ENCODE measurements at regions not wholly inside any gene's neighbourhood (a gene's known extent, or its start where the extent isn't known, plus 50 kb on each side); places are given as distances from the start of the nearest gene placed in this dataset.

- Histone ChIP-seq H3K4me3 (ENCODE audit: low read depth, low read length) (no peak overlapping the region), H3K36me3 (ENCODE audit: control insufficient read depth, insufficient read depth, low read length) (no peaks in the 10 kb centered on the region), H3K27ac (ENCODE audit: insufficient read depth, low read length, poor library complexity, severe bottlenecking) (no peak overlapping the region), H3K9me3 (ENCODE audit: control insufficient read depth in 2 of 2, low read length in 2 of 2) (no peaks in the 10 kb centered on the region), H3K4me1 (ENCODE audit: control insufficient read depth, insufficient read depth, low read length, poor library complexity, severe bottlenecking) (no peaks in the 10 kb centered on the region), H3K27me3 (ENCODE audit: control insufficient read depth, insufficient read depth, low read length) (no peaks in the 10 kb centered on the region)
- Mint-ChIP-seq H3K9me3 (peaks cover 0 to 13% (median 2%) of the 10 kb centered on the region in 7 donors), H3K36me3 (no peaks in the 10 kb centered on the region), H3K27me3 (no peaks in the 10 kb centered on the region), H3K27ac (no peak overlapping the region), H3K4me1 (no peaks in the 10 kb centered on the region), H3K4me3 (no peak overlapping the region)
- no peak for ATAC-seq (ENCODE audit: low read depth in 2 of 2)
- no peak for DNase-seq
Observed at GRCh38 chr3:26171006-26171405, 381.1 kb downstream of the OXSM start.

GRCh38 chr3:26191556-26191955, 401.7 kb downstream of the OXSM start:
- Histone ChIP-seq H3K27ac (ENCODE audit: insufficient read depth, low read length, poor library complexity, severe bottlenecking) (no peak overlapping the region), H3K4me1 (ENCODE audit: control insufficient read depth, insufficient read depth, low read length, poor library complexity, severe bottlenecking) (no peaks in the 10 kb centered on the region), H3K9me3 (ENCODE audit: control insufficient read depth in 2 of 2, low read length in 2 of 2) (no peaks in the 10 kb centered on the region), H3K36me3 (ENCODE audit: control insufficient read depth, insufficient read depth, low read length) (no peaks in the 10 kb centered on the region), H3K27me3 (ENCODE audit: control insufficient read depth, insufficient read depth, low read length) (no peaks in the 10 kb centered on the region), H3K4me3 (ENCODE audit: low read depth, low read length) (no peak overlapping the region)
- no peak overlapping the region for H3K4me3 Mint-ChIP-seq
- H3K36me3 Mint-ChIP-seq: no peaks in the 10 kb centered on the region
- peaks cover 0 to 20% (median 6%) of the 10 kb centered on the region in 7 donors for H3K9me3 Mint-ChIP-seq
- DNase-seq (no peak), ATAC-seq (ENCODE audit: low read depth in 2 of 2) (no peak)
- H3K4me1 Mint-ChIP-seq: no peaks in the 10 kb centered on the region
- H3K27ac Mint-ChIP-seq: no peak overlapping the region
- H3K27me3 Mint-ChIP-seq: no peaks in the 10 kb centered on the region

GRCh38 chr3:26193558-26193957, 403.7 kb downstream of the OXSM start:
- H3K4me1 Mint-ChIP-seq: no peaks in the 10 kb centered on the region
- no peaks in the 10 kb centered on the region for H3K27me3 ChIP-seq (ENCODE audit: control insufficient read depth, insufficient read depth, low read length)
- ATAC-seq (ENCODE audit: low read depth in 2 of 2): no peak

GRCh38 chr3:26196781-26197180, 406.9 kb downstream of the OXSM start:
- Mint-ChIP-seq H3K27me3 (no peaks in the 10 kb centered on the region), H3K4me3 (no peak overlapping the region), H3K4me1 (no peaks in the 10 kb centered on the region), H3K27ac (no peak overlapping the region), H3K36me3 (no peaks in the 10 kb centered on the region), H3K9me3 (peaks cover 0 to 3% (median 1%) of the 10 kb centered on the region in 7 donors)
- Histone ChIP-seq H3K4me3 (ENCODE audit: low read depth, low read length) (no peak overlapping the region), H3K4me1 (ENCODE audit: control insufficient read depth, insufficient read depth, low read length, poor library complexity, severe bottlenecking) (no peaks in the 10 kb centered on the region), H3K36me3 (ENCODE audit: control insufficient read depth, insufficient read depth, low read length) (no peaks in the 10 kb centered on the region), H3K9me3 (ENCODE audit: control insufficient read depth in 2 of 2, low read length in 2 of 2) (no peaks in the 10 kb centered on the region), H3K27ac (ENCODE audit: insufficient read depth, low read length, poor library complexity, severe bottlenecking) (no peak overlapping the region), H3K27me3 (ENCODE audit: control insufficient read depth, insufficient read depth, low read length) (no peaks in the 10 kb centered on the region)
- ATAC-seq (ENCODE audit: low read depth in 2 of 2): no peak
- DNase-seq: no peak

More at GRCh38 chr3:26193558-26193957, 403.7 kb downstream of the OXSM start:
- Mint-ChIP-seq H3K4me3 (no peak overlapping the region), H3K27ac (no peak overlapping the region), H3K27me3 (no peaks in the 10 kb centered on the region), H3K36me3 (no peaks in the 10 kb centered on the region), H3K9me3 (peaks cover 0 to 20% (median 6%) of the 10 kb centered on the region in 7 donors)
- Histone ChIP-seq H3K27ac (ENCODE audit: insufficient read depth, low read length, poor library complexity, severe bottlenecking) (no peak overlapping the region), H3K36me3 (ENCODE audit: control insufficient read depth, insufficient read depth, low read length) (no peaks in the 10 kb centered on the region), H3K4me1 (ENCODE audit: control insufficient read depth, insufficient read depth, low read length, poor library complexity, severe bottlenecking) (no peaks in the 10 kb centered on the region), H3K4me3 (ENCODE audit: low read depth, low read length) (no peak overlapping the region), H3K9me3 (ENCODE audit: control insufficient read depth in 2 of 2, low read length in 2 of 2) (no peaks in the 10 kb centered on the region)
- no peak for DNase-seq

GRCh38 chr3:26198609-26199008, 408.7 kb downstream of the OXSM start:
- Histone ChIP-seq H3K9me3 (ENCODE audit: control insufficient read depth in 2 of 2, low read length in 2 of 2) (no peaks in the 10 kb centered on the region), H3K27ac (ENCODE audit: insufficient read depth, low read length, poor library complexity, severe bottlenecking) (no peak overlapping the region), H3K27me3 (ENCODE audit: control insufficient read depth, insufficient read depth, low read length) (no peaks in the 10 kb centered on the region), H3K4me1 (ENCODE audit: control insufficient read depth, insufficient read depth, low read length, poor library complexity, severe bottlenecking) (no peaks in the 10 kb centered on the region), H3K4me3 (ENCODE audit: low read depth, low read length) (no peak overlapping the region), H3K36me3 (ENCODE audit: control insufficient read depth, insufficient read depth, low read length) (no peaks in the 10 kb centered on the region)
- H3K4me1 Mint-ChIP-seq: no peaks in the 10 kb centered on the region
- no peak overlapping the region for H3K27ac Mint-ChIP-seq
- H3K36me3 Mint-ChIP-seq: no peaks in the 10 kb centered on the region
- no peaks in the 10 kb centered on the region for H3K27me3 Mint-ChIP-seq
- DNase-seq (no peak), ATAC-seq (ENCODE audit: low read depth in 2 of 2) (no peak)
- no peak overlapping the region for H3K4me3 Mint-ChIP-seq
- H3K9me3 Mint-ChIP-seq: peaks cover 0 to 1% (median 0%) of the 10 kb centered on the region in 7 donors

- no peak for ATAC-seq (ENCODE audit: low read depth in 2 of 2)
Observed at GRCh38 chr3:26202169-26202568, 412.3 kb downstream of the OXSM start.

GRCh38 chr3:26205475-26205874, 415.6 kb downstream of the OXSM start:
- Mint-ChIP-seq H3K27ac (no peak overlapping the region), H3K4me3 (no peak overlapping the region), H3K27me3 (no peaks in the 10 kb centered on the region), H3K9me3 (peaks cover 0 to 2% (median 0%) of the 10 kb centered on the region in 7 donors), H3K36me3 (no peaks in the 10 kb centered on the region), H3K4me1 (no peaks in the 10 kb centered on the region)
- H3K4me1 ChIP-seq (ENCODE audit: control insufficient read depth, insufficient read depth, low read length, poor library complexity, severe bottlenecking): no peaks in the 10 kb centered on the region
- no peak overlapping the region for H3K27ac ChIP-seq (ENCODE audit: insufficient read depth, low read length, poor library complexity, severe bottlenecking)
- no peaks in the 10 kb centered on the region for H3K27me3 ChIP-seq (ENCODE audit: control insufficient read depth, insufficient read depth, low read length)
- ATAC-seq (ENCODE audit: low read depth in 2 of 2) (no peak), DNase-seq (no peak)
- H3K4me3 ChIP-seq (ENCODE audit: low read depth, low read length): no peak overlapping the region
- no peaks in the 10 kb centered on the region for H3K9me3 ChIP-seq (ENCODE audit: control insufficient read depth in 2 of 2, low read length in 2 of 2)
- no peaks in the 10 kb centered on the region for H3K36me3 ChIP-seq (ENCODE audit: control insufficient read depth, insufficient read depth, low read length)

More at GRCh38 chr3:26202169-26202568, 412.3 kb downstream of the OXSM start:
- DNase-seq: no peak
- H3K4me1 Mint-ChIP-seq: no peaks in the 10 kb centered on the region
- Histone ChIP-seq H3K27ac (ENCODE audit: insufficient read depth, low read length, poor library complexity, severe bottlenecking) (no peak overlapping the region), H3K9me3 (ENCODE audit: control insufficient read depth in 2 of 2, low read length in 2 of 2) (no peaks in the 10 kb centered on the region), H3K36me3 (ENCODE audit: control insufficient read depth, insufficient read depth, low read length) (no peaks in the 10 kb centered on the region), H3K4me1 (ENCODE audit: control insufficient read depth, insufficient read depth, low read length, poor library complexity, severe bottlenecking) (no peaks in the 10 kb centered on the region), H3K27me3 (ENCODE audit: control insufficient read depth, insufficient read depth, low read length) (no peaks in the 10 kb centered on the region), H3K4me3 (ENCODE audit: low read depth, low read length) (no peak overlapping the region)
- no peaks in the 10 kb centered on the region for H3K36me3 Mint-ChIP-seq
- H3K27me3 Mint-ChIP-seq: no peaks in the 10 kb centered on the region
- no peak overlapping the region for H3K4me3 Mint-ChIP-seq
- peaks cover 0 to 2% (median under 1%) of the 10 kb centered on the region in 7 donors for H3K9me3 Mint-ChIP-seq
- no peak overlapping the region for H3K27ac Mint-ChIP-seq

GRCh38 chr3:26208201-26208600, 414.4 kb upstream of the LRRC3B start:
- Mint-ChIP-seq H3K27ac (no peak overlapping the region), H3K4me1 (no peaks in the 10 kb centered on the region), H3K27me3 (no peaks in the 10 kb centered on the region), H3K9me3 (peaks cover 0 to 14% (median 4%) of the 10 kb centered on the region in 7 donors), H3K4me3 (no peak overlapping the region), H3K36me3 (no peaks in the 10 kb centered on the region)
- no peak for ATAC-seq (ENCODE audit: low read depth in 2 of 2)
- Histone ChIP-seq H3K27ac (ENCODE audit: insufficient read depth, low read length, poor library complexity, severe bottlenecking) (no peak overlapping the region), H3K9me3 (ENCODE audit: control insufficient read depth in 2 of 2, low read length in 2 of 2) (no peaks in the 10 kb centered on the region), H3K4me1 (ENCODE audit: control insufficient read depth, insufficient read depth, low read length, poor library complexity, severe bottlenecking) (no peaks in the 10 kb centered on the region), H3K36me3 (ENCODE audit: control insufficient read depth, insufficient read depth, low read length) (no peaks in the 10 kb centered on the region), H3K4me3 (ENCODE audit: low read depth, low read length) (no peak overlapping the region), H3K27me3 (ENCODE audit: control insufficient read depth, insufficient read depth, low read length) (no peaks in the 10 kb centered on the region)
- no peak for DNase-seq

Measured in CD4-positive, CD25-positive, alpha-beta regulatory T cell (primary cell).